T-helper 17 cell (primary cell): ENCODE measurements at regions not wholly inside any gene's neighbourhood (a gene's known extent, or its start where the extent isn't known, plus 50 kb on each side); places are given as distances from the start of the nearest gene placed in this dataset.

ENCODE experiments used
- ATAC-seq: fragments of 150-1000 bp; cut with Tn5 transposase; 2 replicates; pipeline ENCODE4 v1.10.0; 2021; ENCODE audit warnings: mild to moderate bottlenecking, moderate library complexity
- DNase-seq, 3 donors: peaks; one replicate each; pipeline versions ENCODE4 v3.0.0 to v3.0.0-alpha.2; 2020 to 2021
- H3K9me3 ChIP-seq: one replicate; pipeline ENCODE4 v1.7.0; 2013; ENCODE audit warnings: low read length, mild to moderate bottlenecking; ENCODE audit not compliant: control insufficient read depth, poor library complexity, severe bottlenecking
- H3K27ac Mint-ChIP-seq: one replicate; pipeline ENCODE4 v1.8.0; 2022; ENCODE audit warnings: mild to moderate bottlenecking, moderate library complexity, mixed read lengths
- H3K27me3 Mint-ChIP-seq: one replicate; pipeline ENCODE4 v1.8.0; 2022; ENCODE audit warnings: mixed read lengths
- H3K36me3 Mint-ChIP-seq: one replicate; pipeline ENCODE4 v1.8.0; 2022; ENCODE audit warnings: low read depth, mixed read lengths
- H3K4me1 Mint-ChIP-seq: one replicate; pipeline ENCODE4 v1.8.0; 2022; ENCODE audit warnings: mild to moderate bottlenecking, mixed read lengths
- H3K4me3 Mint-ChIP-seq: one replicate; pipeline ENCODE4 v1.8.0; 2022; ENCODE audit warnings: mild to moderate bottlenecking, moderate library complexity, mixed read lengths

DNA sequence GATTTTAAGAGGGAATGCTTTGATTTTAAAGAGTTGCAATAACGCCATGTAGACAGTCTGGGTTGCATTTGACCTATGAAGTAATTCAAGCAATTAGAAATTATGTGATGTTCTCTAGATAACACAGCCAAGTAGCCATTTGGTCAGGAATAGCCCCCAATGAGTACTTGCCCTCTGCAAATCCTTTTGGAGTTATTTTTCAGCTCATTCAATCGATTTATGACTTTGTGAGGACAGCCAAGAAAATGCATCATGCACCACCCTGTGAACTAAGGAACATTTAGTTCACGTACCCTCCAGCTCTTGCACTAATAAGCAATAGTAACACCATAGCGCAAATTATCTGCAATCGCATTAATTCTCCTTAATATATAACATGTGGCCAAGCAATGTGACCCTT is 552.6 kb upstream of the INTU start:
- Mint-ChIP-seq H3K4me1 (no peaks in the 10 kb centered on the region), H3K4me3 (no peak overlapping the region), H3K27ac (no peak overlapping the region), H3K27me3 (no peaks in the 10 kb centered on the region), H3K36me3 (no peaks in the 10 kb centered on the region)
- ATAC-seq (no peak), DNase-seq (no peak)
- no peaks in the 10 kb centered on the region for H3K9me3 ChIP-seq

DNA sequence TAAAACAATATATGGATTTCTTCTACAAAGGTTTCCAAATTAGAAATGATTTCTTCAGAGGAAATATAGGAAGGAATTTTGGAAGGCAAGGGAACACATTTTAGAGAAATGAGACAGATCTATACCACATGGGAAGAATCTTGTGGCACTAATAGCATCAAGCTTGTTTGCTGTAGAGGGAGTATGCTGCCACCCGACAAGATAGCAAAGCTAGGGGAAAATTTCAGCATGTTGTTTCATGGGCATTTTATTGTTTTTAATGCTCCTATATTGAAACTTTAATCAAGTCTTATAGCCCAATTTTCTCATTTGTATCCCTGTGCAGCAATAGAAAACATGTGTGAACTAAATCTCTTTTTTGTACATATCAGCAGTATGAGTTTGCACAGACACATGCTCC is 551.7 kb upstream of the INTU start:
- Mint-ChIP-seq H3K4me1 (no peaks in the 10 kb centered on the region), H3K36me3 (no peaks in the 10 kb centered on the region), H3K4me3 (no peak overlapping the region), H3K27me3 (no peaks in the 10 kb centered on the region), H3K27ac (no peak overlapping the region)
- ATAC-seq, result no peak
- no peaks in the 10 kb centered on the region for H3K9me3 ChIP-seq
- DNase-seq, result no peak

GRCh38 chr4:127082986-127083385 is 549.8 kb upstream of the INTU start:
- H3K27ac Mint-ChIP-seq, result no peak overlapping the region
- DNase-seq, result no peak

GRCh38 chr4:127084666-127085065 is 548.1 kb upstream of the INTU start:
- Mint-ChIP-seq H3K27me3 (no peaks in the 10 kb centered on the region), H3K4me3 (no peak overlapping the region), H3K27ac (no peak overlapping the region), H3K4me1 (no peaks in the 10 kb centered on the region), H3K36me3 (no peaks in the 10 kb centered on the region)
- H3K9me3 ChIP-seq, result no peaks in the 10 kb centered on the region
- ATAC-seq (no peak), DNase-seq (no peak)

More at GRCh38 chr4:127082986-127083385, 549.8 kb upstream of the INTU start:
- H3K9me3 ChIP-seq, result no peaks in the 10 kb centered on the region
- Mint-ChIP-seq H3K36me3 (no peaks in the 10 kb centered on the region), H3K4me1 (no peaks in the 10 kb centered on the region), H3K27me3 (no peaks in the 10 kb centered on the region), H3K4me3 (no peak overlapping the region)
- ATAC-seq, result no peak

- H3K4me1 Mint-ChIP-seq, result no peaks in the 10 kb centered on the region
- no peak overlapping the region for H3K27ac Mint-ChIP-seq
These were observed 535.7 kb upstream of the INTU start for GRCh38 chr4:127097061-127097460.

DNA sequence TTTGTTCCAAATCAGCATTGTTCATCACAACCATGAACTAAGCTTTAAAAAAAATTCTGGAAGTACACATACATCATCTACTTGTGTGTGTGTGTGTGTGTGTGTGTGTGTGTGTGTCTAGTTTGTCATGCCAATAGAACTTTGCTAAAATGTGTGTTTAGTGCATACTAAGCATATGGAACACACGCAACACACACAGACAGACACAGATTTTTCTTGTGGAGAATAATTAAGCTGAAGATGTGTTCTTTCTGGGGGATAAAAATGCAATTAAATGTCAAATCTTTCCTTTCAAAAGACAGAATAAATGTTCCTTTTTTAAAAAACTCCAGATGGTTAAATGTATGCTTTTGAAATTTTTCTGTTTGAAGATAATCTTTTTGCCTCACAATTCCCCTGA is 530.4 kb upstream of the INTU start:
- H3K36me3 Mint-ChIP-seq, result no peaks in the 10 kb centered on the region
- no peaks in the 10 kb centered on the region for H3K4me1 Mint-ChIP-seq
- H3K9me3 ChIP-seq, result peaks cover 2% of the 10 kb centered on the region
- no peak for ATAC-seq
- no peak overlapping the region for H3K27ac Mint-ChIP-seq
- DNase-seq, result no peak
- no peaks in the 10 kb centered on the region for H3K27me3 Mint-ChIP-seq
- no peak overlapping the region for H3K4me3 Mint-ChIP-seq

More at GRCh38 chr4:127097061-127097460, 535.7 kb upstream of the INTU start:
- DNase-seq, result no peak
- Mint-ChIP-seq H3K36me3 (no peaks in the 10 kb centered on the region), H3K27me3 (no peaks in the 10 kb centered on the region), H3K4me3 (no peak overlapping the region)
- no peak for ATAC-seq
- no peaks in the 10 kb centered on the region for H3K9me3 ChIP-seq

- Mint-ChIP-seq H3K27ac (no peak overlapping the region), H3K27me3 (no peaks in the 10 kb centered on the region), H3K4me1 (no peaks in the 10 kb centered on the region), H3K36me3 (no peaks in the 10 kb centered on the region), H3K4me3 (no peak overlapping the region)
- DNase-seq (no peak), ATAC-seq (no peak)
- H3K9me3 ChIP-seq, result peaks cover 2% of the 10 kb centered on the region
These were observed 529.1 kb upstream of the INTU start for GRCh38 chr4:127103681-127104115.

DNA sequence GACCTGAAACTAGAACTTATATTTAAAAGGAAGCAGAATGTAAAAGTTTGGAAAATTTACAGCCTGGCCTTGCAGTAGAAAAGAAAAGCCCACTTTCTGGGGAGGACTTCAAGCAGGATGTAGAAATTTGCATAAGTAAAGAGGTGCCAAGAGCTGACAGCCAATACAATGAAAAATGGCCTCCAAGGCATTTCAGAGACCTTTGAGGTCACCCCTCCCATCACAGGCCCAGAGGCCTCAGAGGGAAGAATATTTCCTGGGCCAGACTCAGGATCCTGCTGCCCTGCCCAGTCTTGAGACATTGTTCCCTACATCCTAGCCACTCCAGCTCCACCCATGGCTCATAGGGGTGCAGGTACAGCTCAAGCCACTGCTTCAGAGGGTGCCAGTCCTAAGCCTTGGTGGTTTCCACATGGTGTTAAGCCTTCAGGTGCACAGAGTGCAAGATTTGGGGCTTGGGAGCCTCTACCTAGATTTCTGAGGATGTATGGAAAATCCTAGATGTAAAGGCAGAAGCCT is 518.9 kb upstream of the INTU start:
- Mint-ChIP-seq H3K4me1 (no peaks in the 10 kb centered on the region), H3K36me3 (no peaks in the 10 kb centered on the region), H3K27me3 (no peaks in the 10 kb centered on the region), H3K4me3 (no peak overlapping the region), H3K27ac (no peak overlapping the region)
- no peaks in the 10 kb centered on the region for H3K9me3 ChIP-seq
- ATAC-seq (no peak), DNase-seq (no peak)

- Mint-ChIP-seq H3K4me3 (no peak overlapping the region), H3K36me3 (no peaks in the 10 kb centered on the region), H3K27ac (no peak overlapping the region), H3K27me3 (no peaks in the 10 kb centered on the region), H3K4me1 (no peaks in the 10 kb centered on the region)
- no peak for DNase-seq
- no peaks in the 10 kb centered on the region for H3K9me3 ChIP-seq
- ATAC-seq, result no peak
These were observed 514.1 kb upstream of the INTU start for GRCh38 chr4:127118681-127119080.

DNA sequence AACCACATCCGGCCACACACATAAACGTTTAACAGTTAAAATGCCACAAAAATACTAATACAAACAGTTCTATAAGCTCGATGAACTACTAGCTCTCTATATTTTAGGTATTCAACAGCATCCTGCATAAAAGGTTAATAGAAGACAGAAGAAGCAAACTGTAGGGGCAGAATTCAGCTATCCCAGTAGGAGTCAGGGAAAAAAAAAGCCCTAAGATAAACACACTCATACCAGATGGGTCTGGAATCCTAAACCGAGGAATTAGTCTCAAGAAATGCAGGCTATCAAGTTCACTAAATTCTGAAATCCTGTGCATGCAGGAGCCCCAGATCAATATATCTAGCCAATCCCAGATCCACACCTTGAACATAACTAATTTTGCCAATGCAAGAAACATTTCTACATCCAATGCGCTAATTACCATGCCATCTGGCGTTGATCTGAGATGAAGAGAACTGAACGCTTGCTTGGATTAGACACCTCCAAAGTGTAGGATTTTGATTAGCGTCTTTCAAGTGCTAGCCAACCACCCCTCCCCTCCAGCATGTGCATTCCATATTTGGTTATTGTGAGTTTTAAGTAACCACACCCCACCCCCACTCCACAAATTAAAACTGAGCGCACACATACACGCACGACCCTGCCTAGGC is 512.2 kb upstream of the INTU start:
- Mint-ChIP-seq H3K4me3 (no peak overlapping the region), H3K27ac (no peak overlapping the region), H3K4me1 (no peaks in the 10 kb centered on the region), H3K36me3 (no peaks in the 10 kb centered on the region), H3K27me3 (no peaks in the 10 kb centered on the region)
- ATAC-seq, result no peak
- DNase-seq, result no peak
- no peaks in the 10 kb centered on the region for H3K9me3 ChIP-seq

DNA sequence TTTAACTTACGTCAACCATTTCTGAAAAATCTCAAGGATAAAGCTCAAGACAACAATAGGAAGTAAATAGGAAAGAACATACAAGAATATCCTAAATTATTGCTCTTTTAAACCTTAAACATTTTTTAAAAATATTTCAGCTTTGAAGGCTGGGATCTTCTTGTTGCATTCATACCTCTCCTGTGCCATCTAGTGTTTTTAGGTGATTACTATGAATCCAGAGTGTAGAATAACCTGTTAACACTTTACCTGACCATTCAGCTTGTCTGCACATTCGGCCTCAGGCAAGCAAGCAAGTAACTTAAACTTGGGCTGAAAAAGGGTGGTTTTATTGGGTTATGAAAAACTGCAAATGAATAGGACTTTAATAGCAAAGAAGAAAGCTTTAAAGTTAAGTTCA is 507.8 kb upstream of the INTU start:
- Mint-ChIP-seq H3K4me3 (no peak overlapping the region), H3K36me3 (no peaks in the 10 kb centered on the region), H3K27me3 (no peaks in the 10 kb centered on the region), H3K4me1 (no peaks in the 10 kb centered on the region), H3K27ac (no peak overlapping the region)
- no peaks in the 10 kb centered on the region for H3K9me3 ChIP-seq
- no peak for ATAC-seq
- no peak for DNase-seq

DNA sequence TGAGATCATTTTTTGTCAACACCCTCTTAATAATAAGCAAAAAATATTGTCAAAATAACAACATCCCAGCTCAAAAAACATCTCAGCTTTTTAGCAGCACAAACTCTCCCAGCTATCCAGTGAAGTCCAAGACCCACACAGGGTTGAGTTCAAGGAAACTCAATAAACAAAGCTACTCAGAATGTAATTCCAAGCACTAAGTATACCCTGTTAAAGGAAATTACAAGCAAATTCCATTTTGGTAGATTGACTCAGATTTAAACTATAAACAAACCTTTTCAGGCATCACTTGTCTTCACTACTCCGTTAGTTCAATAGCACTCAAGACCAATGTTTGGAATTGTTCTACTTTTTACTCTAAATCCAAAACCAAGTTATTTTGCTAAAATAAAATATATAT is 506.0 kb upstream of the INTU start:
- DNase-seq (no peak), ATAC-seq (no peak)
- no peaks in the 10 kb centered on the region for H3K9me3 ChIP-seq
- Mint-ChIP-seq H3K27ac (no peak overlapping the region), H3K4me3 (no peak overlapping the region), H3K27me3 (no peaks in the 10 kb centered on the region), H3K4me1 (no peaks in the 10 kb centered on the region), H3K36me3 (no peaks in the 10 kb centered on the region)

GRCh38 chr4:127131527-127131926 is 501.2 kb upstream of the INTU start:
- Mint-ChIP-seq H3K4me1 (no peaks in the 10 kb centered on the region), H3K27ac (no peak overlapping the region), H3K36me3 (no peaks in the 10 kb centered on the region), H3K4me3 (no peak overlapping the region), H3K27me3 (no peaks in the 10 kb centered on the region)
- no peaks in the 10 kb centered on the region for H3K9me3 ChIP-seq
- DNase-seq (no peak), ATAC-seq (no peak)

- H3K9me3 ChIP-seq, result no peaks in the 10 kb centered on the region
- no peak for DNase-seq
- Mint-ChIP-seq H3K4me1 (no peaks in the 10 kb centered on the region), H3K27me3 (no peaks in the 10 kb centered on the region), H3K4me3 (no peak overlapping the region), H3K27ac (no peak overlapping the region), H3K36me3 (no peaks in the 10 kb centered on the region)
- no peak for ATAC-seq
These were observed 498.3 kb upstream of the INTU start for GRCh38 chr4:127134490-127134889.
